Inflammatory macrophage (primary cell): ENCODE measurements at regions not wholly inside any gene's neighbourhood (a gene's known extent, or its start where the extent isn't known, plus 50 kb on each side); places are given as distances from the start of the nearest gene placed in this dataset.
"Not testable (repeated sequence)": the region's sequence is repeated elsewhere in the genome, so short reads cannot be mapped to it uniquely, and the experiment has no call there.

ENCODE experiments used
- DNase-seq, 2 donors: peaks; one replicate each; pipeline ENCODE4 v3.0.0-alpha.2; 2020 to 2022

DNA sequence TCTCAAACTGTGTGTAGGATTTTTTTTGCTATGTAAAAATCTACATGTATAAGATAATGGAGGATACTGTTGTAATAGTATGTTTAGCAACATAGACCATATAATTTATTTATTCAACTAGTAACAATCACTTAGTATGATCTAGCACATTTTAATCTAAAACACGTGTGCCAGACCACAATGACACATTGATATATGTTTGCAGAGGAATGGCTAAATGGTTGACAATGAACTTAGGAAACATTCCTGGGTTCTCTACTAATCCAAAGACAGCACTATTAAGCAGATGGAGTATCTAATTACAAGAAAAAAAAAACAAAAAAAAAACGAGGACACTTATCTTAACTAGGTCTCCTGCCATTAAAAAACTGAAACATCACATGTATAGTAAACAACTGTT, 261.7 kb upstream of the PAPPA start:
- no peak for DNase-seq

DNA sequence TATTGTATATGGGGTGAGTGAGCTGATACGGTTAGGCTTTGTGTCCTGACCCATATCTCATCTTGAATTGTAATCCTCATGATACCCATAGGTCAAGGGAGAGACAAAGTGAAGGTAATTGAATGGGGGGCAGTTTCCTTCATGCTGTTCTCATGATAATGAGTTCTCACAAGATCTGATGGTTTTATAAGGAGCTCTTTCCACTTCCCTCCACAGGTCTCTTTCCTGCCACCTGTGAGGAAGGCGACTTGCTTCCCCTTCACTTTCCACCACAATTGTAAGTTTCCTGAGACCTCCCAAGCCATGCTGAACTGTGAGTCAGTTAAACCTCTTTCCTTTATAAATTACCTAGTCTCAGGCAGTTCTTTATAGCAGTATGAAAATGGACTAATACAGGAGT, 255.1 kb upstream of the PAPPA start:
- DNase-seq, result not testable (repeated sequence)

- no peak for DNase-seq
These were observed 252.9 kb upstream of the PAPPA start for GRCh38 chr9:115900698-115901097.

- no peak for DNase-seq
These were observed 242.6 kb upstream of the PAPPA start for GRCh38 chr9:115910959-115911358.

DNA sequence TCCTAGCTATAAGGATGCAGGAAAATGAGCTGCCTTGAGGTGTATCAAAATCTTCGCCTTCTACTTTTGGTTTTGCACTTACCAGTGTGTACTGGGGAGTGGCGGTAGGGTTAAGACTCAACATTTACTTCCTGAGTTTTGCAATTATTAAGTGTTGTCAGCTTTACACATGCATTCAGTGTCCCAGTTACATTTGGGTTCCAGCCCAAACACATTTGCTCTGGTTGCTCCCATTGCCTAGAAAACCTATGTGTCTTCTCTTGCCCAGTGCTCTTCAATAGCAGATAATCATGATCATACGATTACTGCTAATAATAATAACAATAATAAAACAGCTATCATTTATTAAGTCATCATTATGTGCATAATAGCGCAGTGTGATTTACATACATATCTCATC, 241.5 kb upstream of the PAPPA start:
- DNase-seq, result no peak

- no peak for DNase-seq
These were observed 239.9 kb upstream of the PAPPA start for GRCh38 chr9:115913696-115914095.

DNA sequence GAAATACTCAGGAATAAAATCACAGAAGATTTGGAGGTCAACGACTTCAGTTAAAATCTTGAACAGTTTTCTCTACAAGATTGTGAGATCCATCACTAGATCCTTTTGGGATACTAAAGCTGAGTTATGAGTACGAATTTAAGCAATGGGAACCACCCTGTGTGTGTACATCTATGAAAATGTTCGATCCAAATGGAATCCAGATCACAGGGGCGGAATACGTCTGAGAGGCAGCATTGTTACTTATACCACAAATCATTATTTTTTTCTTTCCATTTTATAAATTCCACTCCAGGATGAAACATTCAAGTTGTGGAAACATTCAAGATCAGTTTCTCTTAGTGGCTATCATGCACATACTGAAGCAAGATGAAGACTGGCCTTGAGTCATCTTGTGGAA, 239.3 kb upstream of the PAPPA start:
- DNase-seq, result no peak

DNA sequence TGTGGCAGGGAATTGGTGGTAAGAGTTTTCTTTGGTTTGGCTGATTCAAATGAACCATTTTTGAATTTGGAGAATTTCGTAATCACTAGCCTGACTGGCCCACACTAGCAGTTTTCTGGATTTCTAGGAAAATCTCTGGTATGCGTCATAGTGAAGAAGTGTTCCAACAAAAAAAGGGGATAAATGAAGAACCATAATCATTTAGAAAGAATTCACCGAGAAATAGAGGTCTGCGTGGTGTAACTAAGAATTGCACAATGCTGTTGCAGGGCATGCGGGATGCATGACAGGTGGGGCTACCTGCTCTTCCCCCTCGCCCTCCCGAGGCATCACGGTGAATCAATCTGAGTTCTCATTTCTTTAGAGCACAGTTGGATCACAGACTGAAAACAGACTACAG, 232.3 kb upstream of the PAPPA start:
- DNase-seq, result no peak

- DNase-seq, result no peak
These were observed 231.1 kb upstream of the PAPPA start for GRCh38 chr9:115922444-115922843.

- no peak for DNase-seq
These were observed 230.2 kb upstream of the PAPPA start for GRCh38 chr9:115923410-115923809.

- no peak for DNase-seq
These were observed 229.5 kb upstream of the PAPPA start for GRCh38 chr9:115923903-115924668.

DNA sequence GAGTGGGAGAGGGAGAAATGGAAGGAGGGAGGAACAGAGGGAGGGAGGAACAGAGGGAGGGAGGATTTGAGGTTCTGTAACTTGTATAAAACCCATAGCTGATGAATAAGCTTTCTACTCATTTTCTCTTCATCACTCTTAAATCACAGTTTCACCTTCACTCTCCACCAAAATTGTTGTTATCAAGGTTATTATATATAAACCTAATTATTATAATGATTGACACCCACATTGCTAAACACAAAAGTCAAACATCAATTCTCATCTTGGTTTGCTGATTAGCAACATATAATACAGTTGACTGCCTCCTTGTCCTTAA, 229.0 kb upstream of the PAPPA start:
- DNase-seq, result no peak

DNA sequence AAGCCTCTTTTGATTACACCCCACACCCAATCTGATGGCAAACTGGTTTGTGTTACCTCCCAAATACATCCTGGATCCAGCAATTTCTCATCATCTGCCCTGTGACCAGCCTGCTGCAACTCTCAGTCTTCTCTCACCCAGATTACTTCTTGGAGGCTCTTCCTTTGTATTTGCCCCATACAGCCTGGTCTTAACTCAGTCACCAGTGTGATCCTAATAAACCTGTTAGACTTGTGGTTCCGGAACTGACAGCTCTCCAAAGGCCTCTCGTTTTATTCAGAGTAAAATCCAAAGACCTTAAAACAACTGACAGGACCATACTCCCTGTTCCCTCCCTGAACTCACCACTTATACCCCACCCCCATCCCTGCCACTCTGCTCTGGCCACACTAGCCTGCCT, 228.2 kb upstream of the PAPPA start:
- DNase-seq, result no peak

DNA sequence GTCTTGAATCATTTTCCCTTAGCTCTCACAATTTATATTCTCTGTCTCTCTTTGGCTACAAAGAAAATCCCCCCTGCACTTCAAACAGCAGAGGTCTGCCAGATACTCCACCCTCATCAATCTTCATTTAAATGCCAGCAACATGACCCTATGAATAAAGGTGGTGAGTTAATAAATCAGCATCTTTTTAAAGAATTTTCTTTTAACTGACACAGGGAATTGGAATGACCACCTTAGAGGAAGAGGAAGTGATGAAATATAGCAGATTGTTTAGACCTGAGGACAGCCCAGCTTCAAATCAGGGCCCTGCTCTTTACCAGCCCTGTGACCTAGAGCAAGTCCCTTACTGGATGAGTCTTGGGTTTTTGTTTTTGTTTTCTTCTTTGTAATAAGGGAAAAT, 223.1 kb upstream of the PAPPA start:
- no peak for DNase-seq

DNA sequence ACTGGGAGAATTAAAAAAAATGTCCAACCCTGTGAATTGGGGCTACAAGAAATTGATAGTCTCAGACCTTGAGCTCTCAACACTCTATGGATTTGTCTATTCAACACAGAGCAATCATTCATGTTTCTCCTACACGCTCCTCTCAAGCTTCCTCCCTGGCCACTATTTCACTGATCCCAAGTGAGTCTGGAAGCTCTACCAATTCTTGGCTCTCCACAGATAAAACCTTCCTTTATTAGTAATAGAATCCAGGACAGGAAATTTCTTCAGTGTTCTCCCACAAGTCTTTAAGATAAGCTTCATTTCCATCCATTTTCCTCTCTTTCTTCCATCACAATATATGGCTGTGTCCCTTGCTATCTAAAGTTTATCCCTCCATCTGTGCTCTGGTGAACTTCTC, 215.1 kb upstream of the PAPPA start:
- no peak for DNase-seq

GRCh38 chr9:115939065-115939765, 214.4 kb upstream of the PAPPA start:
- no peak for DNase-seq

GRCh38 chr9:115941561-115942315, 211.9 kb upstream of the PAPPA start:
- no peak for DNase-seq

DNA sequence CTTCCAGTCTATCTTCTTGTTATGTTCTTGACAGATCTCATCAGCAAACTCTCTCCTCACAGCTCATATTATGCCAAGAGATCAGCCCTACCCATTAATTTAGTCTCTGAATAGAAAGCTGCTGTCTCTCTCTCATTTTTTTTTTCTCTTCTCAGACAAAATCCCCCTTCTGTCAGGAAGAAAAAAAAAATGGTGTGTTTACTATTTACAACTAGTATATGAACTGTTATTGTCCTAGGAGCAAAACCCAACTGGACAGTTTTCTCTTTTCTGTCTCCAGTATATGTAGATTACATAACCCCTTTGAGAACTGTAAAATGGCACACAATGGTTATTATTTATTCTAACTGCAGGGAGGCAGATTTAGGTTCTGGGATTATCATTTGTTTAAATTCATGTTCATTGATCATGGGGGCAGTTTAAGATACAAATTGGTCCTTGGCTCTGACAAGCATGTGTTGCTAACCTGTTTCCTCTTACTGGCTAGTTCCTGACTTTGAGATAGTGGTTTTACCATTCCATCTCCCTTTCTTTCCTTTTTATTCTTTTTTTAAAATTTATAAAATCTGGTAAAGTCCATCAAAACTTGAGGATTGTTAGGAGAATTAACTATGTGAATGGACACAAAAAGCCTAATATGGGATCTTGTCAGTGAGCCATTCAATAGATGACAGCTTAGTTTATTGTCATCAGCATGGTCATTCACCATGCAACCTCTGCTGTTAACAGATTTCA, 210.0 kb upstream of the PAPPA start:
- no peak for DNase-seq

DNA sequence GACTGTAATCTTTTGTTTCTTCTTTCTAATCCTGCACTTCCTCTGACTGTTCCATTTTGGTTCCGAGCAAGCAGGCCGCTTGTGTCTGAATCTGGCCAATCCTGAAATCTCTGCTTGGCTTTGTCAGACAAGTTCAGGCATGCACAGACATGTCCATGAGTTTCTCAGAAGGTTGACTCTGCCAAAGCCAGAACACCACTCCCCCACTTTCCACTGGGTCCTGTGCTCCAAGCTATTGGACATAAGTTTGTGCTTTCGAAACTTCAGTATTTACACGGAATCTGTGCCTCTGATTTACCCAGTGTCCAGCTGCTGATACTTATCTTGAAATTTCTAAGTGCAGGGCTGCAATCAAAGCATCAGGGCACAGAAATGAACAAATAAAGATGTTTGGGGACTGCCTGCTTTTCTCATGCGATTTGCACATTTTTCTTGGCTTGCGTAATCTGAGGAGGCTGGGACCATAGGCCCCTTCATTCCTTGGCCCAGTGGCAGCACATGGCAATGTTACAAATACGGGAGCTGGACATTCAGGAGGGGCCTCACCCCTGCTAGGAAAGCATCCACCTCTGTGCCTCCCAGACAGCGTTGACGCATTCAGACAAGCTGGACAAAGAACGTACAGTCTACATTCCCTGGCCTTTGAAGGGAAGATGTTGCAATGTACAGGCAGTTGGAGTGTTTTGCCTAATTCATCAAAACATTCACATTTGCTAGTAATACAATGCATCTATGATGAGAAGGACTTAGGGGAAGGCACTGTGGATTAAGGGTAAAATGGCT, 209.2 kb upstream of the PAPPA start:
- DNase-seq, result no peak

GRCh38 chr9:115945009-115945431, 208.6 kb upstream of the PAPPA start:
- DNase-seq, result no peak

DNA sequence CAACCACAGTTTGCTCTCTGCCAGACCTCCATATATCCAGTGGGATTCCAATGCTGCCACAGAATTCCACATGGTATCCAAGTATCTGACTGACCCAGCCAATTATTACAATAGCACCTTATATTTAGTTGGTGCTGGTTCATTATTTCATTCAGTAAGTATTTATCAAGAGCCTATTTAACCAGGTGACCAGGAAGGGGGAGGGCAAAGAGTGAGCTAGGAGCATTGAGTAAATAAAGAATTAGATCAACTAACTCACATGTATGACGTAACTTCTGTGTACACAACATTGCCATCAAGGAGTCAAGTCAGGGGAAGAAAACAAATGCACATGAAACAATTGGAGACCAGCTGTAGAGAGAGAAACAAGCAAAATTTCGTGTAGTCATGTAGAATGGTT, 207.1 kb upstream of the PAPPA start:
- no peak for DNase-seq

GRCh38 chr9:115951977-115952376, 201.6 kb upstream of the PAPPA start:
- DNase-seq, result no peak
